A549 (cell line): ENCODE measurements at regions not wholly inside any gene's neighbourhood (a gene's known extent, or its start where the extent isn't known, plus 50 kb on each side); places are given as distances from the start of the nearest gene placed in this dataset.

Source experiments
- CEBPB ChIP-seq, 2 experiments: fragments of >200 bp in 1 of 2; sonication (Bioruptor Twin) in 1 of 2; formaldehyde crosslinking in 1 of 2; IDR thresholded peaks; 2 replicates each; pipeline ENCODE4 v1.6.1; 2012 to 2016
- CTCF ChIP-seq: fragments of >200 bp; sonication (Bioruptor Twin); formaldehyde crosslinking; IDR thresholded peaks from 3 replicates; pipeline ENCODE4 v1.5.1; 2016
- EP300 ChIP-seq, 2 experiments: fragments of >200 bp; sonication (Bioruptor Twin); formaldehyde crosslinking; IDR thresholded peaks; 2 replicates in 1 of 2; 3 replicates in 1 of 2; pipeline ENCODE4 v1.6.1; 2016 to 2017
- JUN ChIP-seq, 2 experiments: fragments of >200 bp; sonication (Bioruptor Twin); formaldehyde crosslinking; IDR thresholded peaks; 2 replicates in 1 of 2; 3 replicates in 1 of 2; pipeline ENCODE4 v1.6.1; 2016 to 2017
- POLR2A ChIP-seq: IDR thresholded peaks from 2 replicates; pipeline ENCODE4 v1.6.1; 2012; ENCODE audit warnings: mild to moderate bottlenecking, low read length
- POLR2AphosphoS2 ChIP-seq: conservative IDR thresholded peaks from 2 replicates; pipeline ENCODE4 v1.6.1; 2012; ENCODE audit warnings: low read length, improper control_type of control experiment, inconsistent platforms
- USF2 ChIP-seq: fragments of 450-650 bp; IDR thresholded peaks from 2 replicates; pipeline ENCODE4 v1.6.1; 2014; ENCODE audit warnings: antibody characterized with exemption
- ZFP36 ChIP-seq: fragments of 450-650 bp; IDR thresholded peaks from 2 replicates; pipeline ENCODE4 v1.6.1; 2014; ENCODE audit warnings: borderline replicate concordance; ENCODE audit not compliant: partially characterized antibody
- TF ChIP-seq, protein P1 (sequence below): fragments of 250-450 bp; sonication (Bioruptor Pico); IDR thresholded peaks from 2 replicates; pipeline ENCODE4 v1.5.0; 2021; ENCODE audit warnings: mild to moderate bottlenecking, moderate library complexity, borderline replicate concordance

DNA sequence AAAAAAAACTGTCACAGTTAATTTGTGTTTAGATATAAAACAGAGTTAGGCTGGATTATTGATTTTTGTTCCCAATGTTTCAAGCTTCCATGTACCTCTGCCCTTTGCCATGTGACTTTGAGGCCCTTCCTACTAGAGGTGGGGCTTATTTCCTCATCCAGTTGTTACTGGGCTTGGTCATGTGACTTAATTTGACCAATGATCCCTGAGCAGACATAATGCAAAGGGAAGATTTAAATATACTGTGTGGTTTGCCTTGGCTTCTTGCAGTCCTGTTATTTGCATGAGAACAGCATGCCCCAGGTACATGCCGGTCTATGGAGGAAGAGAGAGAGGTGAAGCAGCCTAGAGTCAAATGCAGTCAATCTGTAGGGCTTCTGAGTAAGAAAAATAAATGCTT is 347.0 kb downstream of the MIAT start:
- TF ChIP-seq POLR2AphosphoS2, result no peak
- no peak for TF ChIP-seq CTCF
- TF ChIP-seq ZFP36, result no peak
- TF ChIP-seq USF2, result peak; percentile 55; the same call in 1 of the 2 replicates
- no peak for TF ChIP-seq EP300 (IDR thresholded peaks at IDR 0.05)
- TF ChIP-seq, protein P1, sequence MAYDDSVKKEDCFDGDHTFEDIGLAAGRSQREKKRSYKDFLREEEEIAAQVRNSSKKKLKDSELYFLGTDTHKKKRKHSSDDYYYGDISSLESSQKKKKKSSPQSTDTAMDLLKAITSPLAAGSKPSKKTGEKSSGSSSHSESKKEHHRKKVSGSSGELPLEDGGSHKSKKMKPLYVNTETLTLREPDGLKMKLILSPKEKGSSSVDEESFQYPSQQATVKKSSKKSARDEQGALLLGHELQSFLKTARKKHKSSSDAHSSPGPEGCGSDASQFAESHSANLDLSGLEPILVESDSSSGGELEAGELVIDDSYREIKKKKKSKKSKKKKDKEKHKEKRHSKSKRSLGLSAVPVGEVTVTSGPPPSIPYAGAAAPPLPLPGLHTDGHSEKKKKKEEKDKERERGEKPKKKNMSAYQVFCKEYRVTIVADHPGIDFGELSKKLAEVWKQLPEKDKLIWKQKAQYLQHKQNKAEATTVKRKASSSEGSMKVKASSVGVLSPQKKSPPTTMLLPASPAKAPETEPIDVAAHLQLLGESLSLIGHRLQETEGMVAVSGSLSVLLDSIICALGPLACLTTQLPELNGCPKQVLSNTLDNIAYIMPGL, result no peak
- no peak for TF ChIP-seq JUN (IDR thresholded peaks at IDR 0.05)
- no peak for TF ChIP-seq POLR2A
- no peak for TF ChIP-seq CEBPB (IDR thresholded peaks at IDR 0.05)
